ENCODE measurements at regions not wholly inside any gene's neighbourhood (a gene's known extent, or its start where the extent isn't known, plus 50 kb on each side); places are given as distances from the start of the nearest gene placed in this dataset.

GRCh38 chr13:109668433-109669233 is 117.8 kb downstream of the IRS2 start:
- TF ChIP-seq POLR2AphosphoS5 (IDR thresholded peaks at IDR 0.05) (no peak), CTCF (IDR thresholded peaks at IDR 0.05 in 8 of 11, conservative IDR thresholded peaks at IDR 0.05 in 3 of 11) (no peak), POLR2A (IDR thresholded peaks at IDR 0.05) (no peak)
- WGBS, 5 donors, result 76 to 84% (median 78%) methylated on average over 7 of the region's 7 CpGs
- no peak for DNase-seq

GRCh38 chr13:109667807-109668291 is 118.5 kb downstream of the IRS2 start:
- H3K4me1 ChIP-seq, result peaks cover 0 to 14% (median 5%) of the 10 kb centered on the region in 6 donors
- intact Hi-C loops (cut with DNase I; ENCODE audit: low total_unique reads), result no loop called here
- H3K36me3 ChIP-seq, result no peaks in the 10 kb centered on the region
- TF ChIP-seq POLR2AphosphoS5 (IDR thresholded peaks at IDR 0.05), result peak in 1 of 3 donors; percentile 60
- no peak for TF ChIP-seq CTCF (IDR thresholded peaks at IDR 0.05 in 8 of 11, conservative IDR thresholded peaks at IDR 0.05 in 3 of 11)
- TF ChIP-seq POLR2A (IDR thresholded peaks at IDR 0.05), result no peak
- WGBS, 5 donors, result 31 to 51% (median 44%) methylated on average over 9 of the region's 9 CpGs
- peak overlapping the region in 2 of 8 donors; percentile 21 to 58 for H3K27ac ChIP-seq
- H3K9me3 ChIP-seq, result peaks cover 0 to 5% (median 0%) of the 10 kb centered on the region in 8 donors
- H3K27me3 ChIP-seq (replicated peaks in 1 of 7), result peaks cover 0 to 54% (median 0%) of the 10 kb centered on the region in 7 donors
- no peak for DNase-seq
- no peak overlapping the region for H3K4me3 ChIP-seq

More at GRCh38 chr13:109668433-109669233, 117.8 kb downstream of the IRS2 start:
- peaks cover 0 to 61% (median 0%) of the 10 kb centered on the region in 7 donors for H3K27me3 ChIP-seq (replicated peaks in 1 of 7)
- peaks cover 0 to 5% (median 0%) of the 10 kb centered on the region in 8 donors for H3K9me3 ChIP-seq
- no peak overlapping the region for H3K4me3 ChIP-seq
- intact Hi-C loops (cut with DNase I; ENCODE audit: low total_unique reads), result no loop called here
- H3K4me1 ChIP-seq, result peaks cover 0 to 14% (median 5%) of the 10 kb centered on the region in 6 donors
- H3K36me3 ChIP-seq, result no peaks in the 10 kb centered on the region
- H3K27ac ChIP-seq, result peak overlapping the region in 1 of 8 donors; percentile 58

GRCh38 chr13:109667056-109667455 is 119.3 kb downstream of the IRS2 start:
- 48 to 68% (median 52%) methylated on average over 13 of the region's 13 CpGs for WGBS, 5 donors
- H3K4me3 ChIP-seq, result no peak overlapping the region
- DNase-seq, result no peak
- intact Hi-C loops (cut with DNase I; ENCODE audit: low total_unique reads), result no loop called here
- TF ChIP-seq CTCF (IDR thresholded peaks at IDR 0.05 in 8 of 11, conservative IDR thresholded peaks at IDR 0.05 in 3 of 11) (no peak), POLR2AphosphoS5 (IDR thresholded peaks at IDR 0.05) (no peak), POLR2A (IDR thresholded peaks at IDR 0.05) (no peak)
- H3K27me3 ChIP-seq (replicated peaks in 1 of 7), result peaks cover 0 to 53% (median 0%) of the 10 kb centered on the region in 7 donors
- H3K9me3 ChIP-seq, result peaks cover 0 to 5% (median 0%) of the 10 kb centered on the region in 8 donors
- peaks cover 0 to 14% (median 5%) of the 10 kb centered on the region in 6 donors for H3K4me1 ChIP-seq
- no peaks in the 10 kb centered on the region for H3K36me3 ChIP-seq
- H3K27ac ChIP-seq, result no peak overlapping the region

GRCh38 chr13:109666656-109667055 is 119.7 kb downstream of the IRS2 start:
- Histone ChIP-seq H3K27ac (no peak overlapping the region), H3K9me3 (peaks cover 0 to 5% (median 0%) of the 10 kb centered on the region in 8 donors), H3K4me1 (peaks cover 0 to 14% (median 5%) of the 10 kb centered on the region in 6 donors), H3K4me3 (no peak overlapping the region), H3K27me3 (replicated peaks in 1 of 7) (peaks cover 0 to 52% (median under 1%) of the 10 kb centered on the region in 7 donors), H3K36me3 (no peaks in the 10 kb centered on the region)
- no peak for DNase-seq
- WGBS, 5 donors, result 74 to 82% (median 79%) methylated on average over 8 of the region's 8 CpGs
- intact Hi-C loops (cut with DNase I; ENCODE audit: low total_unique reads), result no loop called here
- no peak for TF ChIP-seq CTCF (IDR thresholded peaks at IDR 0.05 in 8 of 11, conservative IDR thresholded peaks at IDR 0.05 in 3 of 11)

Data from spleen (tissue), 11 donors.